ENCODE measurements at regions not wholly inside any gene's neighbourhood (a gene's known extent, or its start where the extent isn't known, plus 50 kb on each side); places are given as distances from the start of the nearest gene placed in this dataset.
A peak's percentile ranks its signal among the peaks of the same experiment; 100 is the strongest.

- no peaks in the 10 kb centered on the region for H3K36me3 Mint-ChIP-seq (ENCODE audit: insufficient read depth, unreplicated experiment)
- BruUV-seq (replicated peaks): no TSS peak
Measured at GRCh38 chr5:51208296-51208695, 175.0 kb upstream of the ISL1 start.

GRCh38 chr5:51214746-51215145, 168.5 kb upstream of the ISL1 start:
- H3K4me1 Mint-ChIP-seq (ENCODE audit: low read depth, unreplicated experiment): peaks cover 13% of the 10 kb centered on the region
- BruUV-seq (replicated peaks): no TSS peak
- H3K27me3 Mint-ChIP-seq (ENCODE audit: unreplicated experiment): no peaks in the 10 kb centered on the region
- no peaks in the 10 kb centered on the region for H3K9me3 Mint-ChIP-seq (ENCODE audit: low read depth, unreplicated experiment)
- no peak for DNase-seq
- H3K27ac Mint-ChIP-seq (ENCODE audit: unreplicated experiment): no peak overlapping the region
- TF ChIP-seq CTCF (IDR thresholded peaks at IDR 0.05; ENCODE audit: unreplicated experiment): no peak
- CTCF ChIA-PET: no interaction called here
- no peak overlapping the region for H3K4me3 Mint-ChIP-seq (ENCODE audit: low read depth, unreplicated experiment)
- H3K36me3 Mint-ChIP-seq (ENCODE audit: insufficient read depth, unreplicated experiment): no peaks in the 10 kb centered on the region
- intact Hi-C loops (cut with micrococcal nuclease; ENCODE audit: unreplicated experiment): no loop called here

More at GRCh38 chr5:51208296-51208695, 175.0 kb upstream of the ISL1 start:
- H3K27ac Mint-ChIP-seq (ENCODE audit: unreplicated experiment): no peak overlapping the region
- no peak overlapping the region for H3K4me3 Mint-ChIP-seq (ENCODE audit: low read depth, unreplicated experiment)
- CTCF ChIA-PET: no interaction called here
- peaks cover 22% of the 10 kb centered on the region for H3K4me1 Mint-ChIP-seq (ENCODE audit: low read depth, unreplicated experiment)
- intact Hi-C loops (cut with micrococcal nuclease; ENCODE audit: unreplicated experiment): no loop called here
- TF ChIP-seq CTCF (IDR thresholded peaks at IDR 0.05; ENCODE audit: unreplicated experiment): no peak
- peak; percentile 2 for DNase-seq
- H3K27me3 Mint-ChIP-seq (ENCODE audit: unreplicated experiment): no peaks in the 10 kb centered on the region
- no peaks in the 10 kb centered on the region for H3K9me3 Mint-ChIP-seq (ENCODE audit: low read depth, unreplicated experiment)

GRCh38 chr5:51225789-51226742, 157.2 kb upstream of the ISL1 start:
- peak overlapping the region; percentile 66 for H3K27ac Mint-ChIP-seq (ENCODE audit: unreplicated experiment)
- peaks cover 5% of the 10 kb centered on the region for H3K9me3 Mint-ChIP-seq (ENCODE audit: low read depth, unreplicated experiment)
- CTCF ChIA-PET: interaction anchor here (0.7 kb wide), 1 partner anchor 13 kb away, joined by 3 read pairs; no protein-coding TSS in a partner anchor
- peaks cover 23% of the 10 kb centered on the region for H3K4me1 Mint-ChIP-seq (ENCODE audit: low read depth, unreplicated experiment)
- H3K4me3 Mint-ChIP-seq (ENCODE audit: low read depth, unreplicated experiment): peak overlapping the region; percentile 49
- intact Hi-C loops (cut with micrococcal nuclease; ENCODE audit: unreplicated experiment): loop anchor here (10.0 kb wide), 1 partner anchor 119 kb away; no protein-coding TSS in a partner anchor
- BruUV-seq (replicated peaks): no TSS peak
- peak; percentile 74 for DNase-seq
- no peaks in the 10 kb centered on the region for H3K27me3 Mint-ChIP-seq (ENCODE audit: unreplicated experiment)
- TF ChIP-seq CTCF (IDR thresholded peaks at IDR 0.05; ENCODE audit: unreplicated experiment): no peak
- H3K36me3 Mint-ChIP-seq (ENCODE audit: insufficient read depth, unreplicated experiment): no peaks in the 10 kb centered on the region

GRCh38 chr5:51227963-51228470, 155.2 kb upstream of the ISL1 start:
- H3K27me3 Mint-ChIP-seq (ENCODE audit: unreplicated experiment): no peaks in the 10 kb centered on the region
- H3K9me3 Mint-ChIP-seq (ENCODE audit: low read depth, unreplicated experiment): peaks cover 3% of the 10 kb centered on the region
- no peak for TF ChIP-seq CTCF (IDR thresholded peaks at IDR 0.05; ENCODE audit: unreplicated experiment)
- no peak overlapping the region for H3K27ac Mint-ChIP-seq (ENCODE audit: unreplicated experiment)
- H3K4me1 Mint-ChIP-seq (ENCODE audit: low read depth, unreplicated experiment): peaks cover 23% of the 10 kb centered on the region
- no peak overlapping the region for H3K4me3 Mint-ChIP-seq (ENCODE audit: low read depth, unreplicated experiment)
- BruUV-seq (replicated peaks): no TSS peak
- CTCF ChIA-PET: no interaction called here
- intact Hi-C loops (cut with micrococcal nuclease; ENCODE audit: unreplicated experiment): loop anchor here (10.0 kb wide), 1 partner anchor 117 kb away; no protein-coding TSS in a partner anchor
- H3K36me3 Mint-ChIP-seq (ENCODE audit: insufficient read depth, unreplicated experiment): no peaks in the 10 kb centered on the region
- DNase-seq: no peak

Measured in Calu3 (cell line).